Tibial nerve (tissue), 4 donors: ENCODE measurements at regions not wholly inside any gene's neighbourhood (a gene's known extent, or its start where the extent isn't known, plus 50 kb on each side); places are given as distances from the start of the nearest gene placed in this dataset.

ENCODE experiments used
- EP300 ChIP-seq, 2 donors: sonication (generic); formaldehyde crosslinking; IDR thresholded peaks; one replicate each; pipeline ENCODE4 v1.6.1; 2017; ENCODE audit warnings: antibody characterized with exemption in 2 of 2, mild to moderate bottlenecking in 1 of 2
- POLR2A ChIP-seq, 2 donors: fragments of 450-650 bp; IDR thresholded peaks; one replicate each; pipeline ENCODE4 v1.6.1; 2017; ENCODE audit warnings: antibody characterized with exemption in 2 of 2, mild to moderate bottlenecking in 2 of 2, moderate library complexity in 2 of 2
- TF ChIP-seq, protein P1 (sequence below), 5 experiments: fragments of 200-600 bp in 3 of 5; fragments of 450-650 bp in 2 of 5; sonication (generic) in 3 of 5; IDR thresholded peaks; one replicate each; pipeline ENCODE4 v1.5.1; 2016 to 2019; ENCODE audit warnings: antibody characterized with exemption in 5 of 5, mild to moderate bottlenecking in 3 of 5, moderate library complexity in 2 of 5

DNA sequence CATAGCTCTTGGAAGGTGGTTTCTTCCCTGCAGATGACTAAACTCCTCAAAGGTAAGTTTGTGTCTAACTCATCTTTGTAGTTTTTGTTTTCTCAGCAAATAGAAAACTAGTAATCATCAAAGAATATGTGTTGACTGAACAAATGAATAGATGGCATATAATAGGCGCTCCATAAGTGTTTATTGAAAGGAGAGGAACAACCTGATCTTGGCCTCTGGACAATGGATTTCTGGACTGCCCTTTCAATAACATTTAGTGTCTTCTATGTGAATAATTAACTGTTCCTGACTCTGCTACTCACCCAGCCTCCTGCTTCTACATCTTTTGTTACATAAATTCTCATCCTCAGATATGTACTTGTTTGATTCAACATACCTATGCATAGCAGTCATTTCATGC is 399.1 kb downstream of the PPP1R2C start:
- TF ChIP-seq, protein P1, sequence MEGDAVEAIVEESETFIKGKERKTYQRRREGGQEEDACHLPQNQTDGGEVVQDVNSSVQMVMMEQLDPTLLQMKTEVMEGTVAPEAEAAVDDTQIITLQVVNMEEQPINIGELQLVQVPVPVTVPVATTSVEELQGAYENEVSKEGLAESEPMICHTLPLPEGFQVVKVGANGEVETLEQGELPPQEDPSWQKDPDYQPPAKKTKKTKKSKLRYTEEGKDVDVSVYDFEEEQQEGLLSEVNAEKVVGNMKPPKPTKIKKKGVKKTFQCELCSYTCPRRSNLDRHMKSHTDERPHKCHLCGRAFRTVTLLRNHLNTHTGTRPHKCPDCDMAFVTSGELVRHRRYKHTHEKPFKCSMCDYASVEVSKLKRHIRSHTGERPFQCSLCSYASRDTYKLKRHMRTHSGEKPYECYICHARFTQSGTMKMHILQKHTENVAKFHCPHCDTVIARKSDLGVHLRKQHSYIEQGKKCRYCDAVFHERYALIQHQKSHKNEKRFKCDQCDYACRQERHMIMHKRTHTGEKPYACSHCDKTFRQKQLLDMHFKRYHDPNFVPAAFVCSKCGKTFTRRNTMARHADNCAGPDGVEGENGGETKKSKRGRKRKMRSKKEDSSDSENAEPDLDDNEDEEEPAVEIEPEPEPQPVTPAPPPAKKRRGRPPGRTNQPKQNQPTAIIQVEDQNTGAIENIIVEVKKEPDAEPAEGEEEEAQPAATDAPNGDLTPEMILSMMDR (IDR thresholded peaks at IDR 0.05): no peak
- TF ChIP-seq POLR2A (IDR thresholded peaks at IDR 0.05): no peak
- TF ChIP-seq EP300 (IDR thresholded peaks at IDR 0.05): no peak
